ENCODE measurements at regions not wholly inside any gene's neighbourhood (a gene's known extent, or its start where the extent isn't known, plus 50 kb on each side); places are given as distances from the start of the nearest gene placed in this dataset.

GRCh38 chrX:26918631-26919030 lies 544.5 kb downstream of the PPP4R3C start:
- peak; percentile 48 for TF ChIP-seq CTCF (IDR thresholded peaks at IDR 0.05; ENCODE audit: low read depth, low read length, poor library complexity, severe bottlenecking)
- no peak for TF ChIP-seq EZH2phosphoT487 (IDR thresholded peaks at IDR 0.05; ENCODE audit: borderline replicate concordance, low read length)
